SK-N-SH treated with all-trans-retinoic acid at 6 μM for 48 hours (cell line): ENCODE measurements at regions not wholly inside any gene's neighbourhood (a gene's known extent, or its start where the extent isn't known, plus 50 kb on each side); places are given as distances from the start of the nearest gene placed in this dataset.

Experiments
- ATAC-seq: fragments of 200-7000 bp; cut with Tn5 transposase; 3 replicates; pipeline ENCODE4 v1.9.1; 2020; ENCODE audit warnings: mild to moderate bottlenecking, moderate library complexity
- ARNTL ChIP-seq: fragments of 450-650 bp; formaldehyde crosslinking; IDR thresholded peaks from 2 replicates; pipeline ENCODE4 v1.5.0; 2020; ENCODE audit warnings: low read depth, mild to moderate bottlenecking, moderate library complexity, borderline replicate concordance
- BACH2 ChIP-seq: fragments of 250-450 bp; sonication (Bioruptor Pico); IDR thresholded peaks from 2 replicates; pipeline ENCODE4 v1.9.0; 2021; ENCODE audit warnings: mild to moderate bottlenecking, borderline replicate concordance
- CSDC2 ChIP-seq: fragments of 250-450 bp; sonication (Bioruptor Pico); IDR thresholded peaks from 2 replicates; pipeline ENCODE4 v1.5.0; 2020; ENCODE audit warnings: mild to moderate bottlenecking, moderate library complexity
- ESRRG ChIP-seq: fragments of 250-450 bp; sonication (Bioruptor Pico); IDR thresholded peaks from 2 replicates; pipeline ENCODE4 v1.6.1; 2021; ENCODE audit warnings: mild to moderate bottlenecking
- GLIS3 ChIP-seq: fragments of 250-450 bp; sonication (Bioruptor Pico); IDR thresholded peaks from 2 replicates; pipeline ENCODE4 v1.5.0; 2020; ENCODE audit warnings: mild to moderate bottlenecking, moderate library complexity
- ISL1 ChIP-seq: fragments of 250-450 bp; sonication (Bioruptor Pico); IDR thresholded peaks from 2 replicates; pipeline ENCODE4 v2.1.2; 2022; ENCODE audit warnings: mild to moderate bottlenecking, moderate library complexity
- OSR1 ChIP-seq: fragments of 250-450 bp; sonication (Bioruptor Pico); IDR thresholded peaks from 2 replicates; pipeline ENCODE4 v1.8.0; 2022; ENCODE audit warnings: moderate library complexity, mild to moderate bottlenecking, inconsistent platforms
- PPARA ChIP-seq: fragments of 250-450 bp; sonication (Bioruptor Pico); IDR thresholded peaks from 2 replicates; pipeline ENCODE4 v1.5.0; 2020; ENCODE audit warnings: mild to moderate bottlenecking, borderline replicate concordance
- RARB ChIP-seq: fragments of 250-450 bp; sonication (Bioruptor Pico); IDR thresholded peaks from 2 replicates; pipeline ENCODE4 v1.8.0; 2021; ENCODE audit warnings: mild to moderate bottlenecking, moderate library complexity
- SNAI2 ChIP-seq: fragments of 250-450 bp; sonication (Bioruptor Pico); IDR thresholded peaks from 2 replicates; pipeline ENCODE4 v1.5.0; 2020; ENCODE audit warnings: mild to moderate bottlenecking, moderate library complexity
- TCF4 ChIP-seq: fragments of 250-450 bp; sonication (Bioruptor Pico); IDR thresholded peaks from 2 replicates; pipeline ENCODE4 v1.8.0; 2021; ENCODE audit warnings: mild to moderate bottlenecking, moderate library complexity, borderline replicate concordance
- TOX ChIP-seq: fragments of 250-450 bp; sonication (Bioruptor Pico); IDR thresholded peaks from 2 replicates; pipeline ENCODE4 v1.8.0; 2021; ENCODE audit warnings: mild to moderate bottlenecking, moderate library complexity, borderline replicate concordance
- ZC3H10 ChIP-seq: fragments of 250-450 bp; sonication (Bioruptor Pico); IDR thresholded peaks from 2 replicates; pipeline ENCODE4 v1.5.1; 2021; ENCODE audit warnings: mild to moderate bottlenecking, moderate library complexity
- ZFP3 ChIP-seq: fragments of 250-450 bp; sonication (Bioruptor Pico); IDR thresholded peaks from 2 replicates; pipeline ENCODE4 v1.5.0; 2020; ENCODE audit warnings: mild to moderate bottlenecking, moderate library complexity
- ZFP30 ChIP-seq: fragments of 450-650 bp; formaldehyde crosslinking; IDR thresholded peaks from 2 replicates; pipeline ENCODE4 v1.5.0; 2022; ENCODE audit warnings: mild to moderate bottlenecking, moderate library complexity
- ZNF565 ChIP-seq: fragments of 450-650 bp; formaldehyde crosslinking; conservative IDR thresholded peaks from 2 replicates; pipeline ENCODE4 v1.5.0; 2020; ENCODE audit warnings: low read depth, mild to moderate bottlenecking, moderate library complexity
- ZNF70 ChIP-seq: fragments of 450-650 bp; formaldehyde crosslinking; IDR thresholded peaks from 2 replicates; pipeline ENCODE4 v1.5.0; 2020; ENCODE audit warnings: mild to moderate bottlenecking, moderate library complexity
- ZNF8 ChIP-seq: fragments of 450-650 bp; formaldehyde crosslinking; IDR thresholded peaks from 2 replicates; pipeline ENCODE4 v1.5.0; 2020; ENCODE audit warnings: mild to moderate bottlenecking, moderate library complexity
- TF ChIP-seq, protein P1 (sequence below): fragments of 250-450 bp; sonication (Bioruptor Pico); IDR thresholded peaks from 2 replicates; pipeline ENCODE4 v1.5.0; 2020; ENCODE audit warnings: mild to moderate bottlenecking, moderate library complexity
- TF ChIP-seq, protein P2 (sequence below): fragments of 250-450 bp; sonication (Bioruptor Pico); IDR thresholded peaks from 2 replicates; pipeline ENCODE4 v1.8.0; 2021; ENCODE audit warnings: low read depth, mild to moderate bottlenecking, moderate library complexity, borderline replicate concordance
- TF ChIP-seq, protein P3 (sequence below): fragments of 250-450 bp; sonication (Bioruptor Pico); IDR thresholded peaks from 2 replicates; pipeline ENCODE4 v1.5.1; 2020; ENCODE audit warnings: low read depth, mild to moderate bottlenecking, moderate library complexity
- TF ChIP-seq, protein P4 (sequence below): fragments of 250-450 bp; sonication (Bioruptor Pico); IDR thresholded peaks from 2 replicates; pipeline ENCODE4 v1.5.1; 2021; ENCODE audit warnings: mild to moderate bottlenecking, moderate library complexity

DNA sequence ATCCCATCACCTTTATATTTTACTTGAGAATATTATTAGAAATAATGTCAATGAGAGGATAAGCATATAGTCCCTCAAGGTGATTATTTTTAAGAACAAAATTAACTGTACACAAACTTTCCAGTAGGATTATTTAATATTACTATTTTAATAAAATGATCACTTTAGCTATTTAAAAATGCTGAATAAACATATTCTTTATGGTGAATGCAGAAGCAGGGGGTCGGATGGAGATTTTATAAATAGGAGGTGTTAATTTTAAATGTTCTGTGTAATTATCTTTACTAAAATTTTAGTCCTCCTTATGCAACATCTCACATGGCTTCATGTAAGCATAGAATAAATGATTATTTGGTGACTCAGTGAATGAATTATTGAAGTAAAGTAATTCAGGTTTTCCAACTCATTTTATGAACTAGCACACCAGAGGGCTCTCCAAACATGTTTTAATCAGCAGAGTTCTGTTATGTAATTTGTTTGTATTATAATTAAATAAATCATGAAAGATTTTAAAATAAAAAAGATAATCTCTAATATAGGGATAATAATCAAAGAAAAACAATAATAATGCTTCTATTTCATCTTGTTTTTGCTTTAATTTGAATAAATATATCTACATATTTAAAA is 1635.2 kb downstream of the EFNB2 start:
- no peak for ATAC-seq
- TF ChIP-seq, protein P1, sequence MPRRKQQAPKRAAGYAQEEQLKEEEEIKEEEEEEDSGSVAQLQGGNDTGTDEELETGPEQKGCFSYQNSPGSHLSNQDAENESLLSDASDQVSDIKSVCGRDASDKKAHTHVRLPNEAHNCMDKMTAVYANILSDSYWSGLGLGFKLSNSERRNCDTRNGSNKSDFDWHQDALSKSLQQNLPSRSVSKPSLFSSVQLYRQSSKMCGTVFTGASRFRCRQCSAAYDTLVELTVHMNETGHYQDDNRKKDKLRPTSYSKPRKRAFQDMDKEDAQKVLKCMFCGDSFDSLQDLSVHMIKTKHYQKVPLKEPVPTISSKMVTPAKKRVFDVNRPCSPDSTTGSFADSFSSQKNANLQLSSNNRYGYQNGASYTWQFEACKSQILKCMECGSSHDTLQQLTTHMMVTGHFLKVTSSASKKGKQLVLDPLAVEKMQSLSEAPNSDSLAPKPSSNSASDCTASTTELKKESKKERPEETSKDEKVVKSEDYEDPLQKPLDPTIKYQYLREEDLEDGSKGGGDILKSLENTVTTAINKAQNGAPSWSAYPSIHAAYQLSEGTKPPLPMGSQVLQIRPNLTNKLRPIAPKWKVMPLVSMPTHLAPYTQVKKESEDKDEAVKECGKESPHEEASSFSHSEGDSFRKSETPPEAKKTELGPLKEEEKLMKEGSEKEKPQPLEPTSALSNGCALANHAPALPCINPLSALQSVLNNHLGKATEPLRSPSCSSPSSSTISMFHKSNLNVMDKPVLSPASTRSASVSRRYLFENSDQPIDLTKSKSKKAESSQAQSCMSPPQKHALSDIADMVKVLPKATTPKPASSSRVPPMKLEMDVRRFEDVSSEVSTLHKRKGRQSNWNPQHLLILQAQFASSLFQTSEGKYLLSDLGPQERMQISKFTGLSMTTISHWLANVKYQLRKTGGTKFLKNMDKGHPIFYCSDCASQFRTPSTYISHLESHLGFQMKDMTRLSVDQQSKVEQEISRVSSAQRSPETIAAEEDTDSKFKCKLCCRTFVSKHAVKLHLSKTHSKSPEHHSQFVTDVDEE (CRISPR knock-in tag), result no peak
- TF ChIP-seq ZFP3 (CRISPR knock-in tag), result no peak
- no peak for TF ChIP-seq ZC3H10 (CRISPR knock-in tag)
- TF ChIP-seq ARNTL (CRISPR knock-in tag), result no peak
- no peak for TF ChIP-seq BACH2
- no peak for TF ChIP-seq ESRRG (CRISPR knock-in tag)
- no peak for TF ChIP-seq ZNF565 (CRISPR knock-in tag)
- no peak for TF ChIP-seq RARB (CRISPR knock-in tag)
- TF ChIP-seq CSDC2, result no peak
- TF ChIP-seq ZNF70, result no peak
- TF ChIP-seq ZFP30 (CRISPR knock-in tag), result no peak
- TF ChIP-seq, protein P2, sequence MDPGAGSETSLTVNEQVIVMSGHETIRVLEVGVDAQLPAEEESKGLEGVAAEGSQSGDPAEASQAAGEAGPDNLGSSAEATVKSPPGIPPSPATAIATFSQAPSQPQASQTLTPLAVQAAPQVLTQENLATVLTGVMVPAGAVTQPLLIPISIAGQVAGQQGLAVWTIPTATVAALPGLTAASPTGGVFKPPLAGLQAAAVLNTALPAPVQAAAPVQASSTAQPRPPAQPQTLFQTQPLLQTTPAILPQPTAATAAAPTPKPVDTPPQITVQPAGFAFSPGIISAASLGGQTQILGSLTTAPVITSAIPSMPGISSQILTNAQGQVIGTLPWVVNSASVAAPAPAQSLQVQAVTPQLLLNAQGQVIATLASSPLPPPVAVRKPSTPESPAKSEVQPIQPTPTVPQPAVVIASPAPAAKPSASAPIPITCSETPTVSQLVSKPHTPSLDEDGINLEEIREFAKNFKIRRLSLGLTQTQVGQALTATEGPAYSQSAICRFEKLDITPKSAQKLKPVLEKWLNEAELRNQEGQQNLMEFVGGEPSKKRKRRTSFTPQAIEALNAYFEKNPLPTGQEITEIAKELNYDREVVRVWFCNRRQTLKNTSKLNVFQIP, result no peak
- no peak for TF ChIP-seq PPARA (CRISPR knock-in tag)
- TF ChIP-seq, protein P3, sequence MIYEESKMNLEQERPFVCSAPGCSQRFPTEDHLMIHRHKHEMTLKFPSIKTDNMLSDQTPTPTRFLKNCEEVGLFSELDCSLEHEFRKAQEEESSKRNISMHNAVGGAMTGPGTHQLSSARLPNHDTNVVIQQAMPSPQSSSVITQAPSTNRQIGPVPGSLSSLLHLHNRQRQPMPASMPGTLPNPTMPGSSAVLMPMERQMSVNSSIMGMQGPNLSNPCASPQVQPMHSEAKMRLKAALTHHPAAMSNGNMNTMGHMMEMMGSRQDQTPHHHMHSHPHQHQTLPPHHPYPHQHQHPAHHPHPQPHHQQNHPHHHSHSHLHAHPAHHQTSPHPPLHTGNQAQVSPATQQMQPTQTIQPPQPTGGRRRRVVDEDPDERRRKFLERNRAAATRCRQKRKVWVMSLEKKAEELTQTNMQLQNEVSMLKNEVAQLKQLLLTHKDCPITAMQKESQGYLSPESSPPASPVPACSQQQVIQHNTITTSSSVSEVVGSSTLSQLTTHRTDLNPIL, result no peak
- TF ChIP-seq ZNF8, result no peak
- no peak for TF ChIP-seq TCF4 (CRISPR knock-in tag)
- no peak for TF ChIP-seq OSR1
- no peak for TF ChIP-seq ISL1
- TF ChIP-seq, all 23 proteins: peak for 0

DNA sequence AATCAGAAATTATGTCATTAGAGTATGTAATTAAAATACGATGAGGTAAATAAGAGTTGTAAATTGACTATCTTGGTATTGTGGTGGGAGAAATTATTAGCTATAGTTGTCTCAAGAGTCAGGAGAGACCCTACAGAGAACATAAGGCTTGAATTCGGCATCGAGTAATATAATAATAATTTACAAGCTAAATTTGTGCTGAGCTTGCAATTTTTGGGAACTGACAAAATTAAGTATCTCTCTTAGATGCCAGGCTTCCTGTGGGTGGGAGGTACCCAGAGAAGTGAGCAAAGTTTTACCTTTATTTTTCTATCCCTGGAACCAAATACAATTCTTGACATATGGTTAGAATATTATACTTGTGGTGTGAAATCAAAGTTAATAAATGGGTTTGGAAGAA is 1637.0 kb downstream of the EFNB2 start:
- no peak for ATAC-seq

DNA sequence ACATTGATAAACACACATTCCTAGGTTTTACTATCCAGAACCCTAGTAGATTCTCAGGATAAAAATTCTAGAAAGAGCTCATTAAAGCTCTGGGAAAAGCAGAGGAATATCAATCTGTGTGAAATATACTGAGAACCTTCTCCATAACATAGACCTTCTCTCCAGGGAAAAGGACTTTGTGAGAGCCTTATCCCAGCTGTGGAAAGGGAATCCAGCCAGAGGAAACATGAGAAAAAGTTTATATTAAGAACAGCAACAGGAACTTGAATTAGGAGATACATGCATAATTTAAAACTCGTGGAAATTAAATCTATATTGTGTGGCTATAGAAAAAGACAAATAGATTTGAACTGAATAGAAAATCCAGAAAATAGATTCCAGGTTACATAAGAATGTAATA is 1639.9 kb downstream of the EFNB2 start:
- ATAC-seq, result no peak
- TF ChIP-seq, protein P3, result no peak
- TF ChIP-seq ZNF70 (no peak), GLIS3 (CRISPR knock-in tag) (no peak), TOX (CRISPR knock-in tag) (no peak), RARB (CRISPR knock-in tag) (no peak), ISL1 (no peak), ZC3H10 (CRISPR knock-in tag) (no peak), ARNTL (CRISPR knock-in tag) (no peak), SNAI2 (CRISPR knock-in tag) (no peak)

More for the DNA sequence above, 1637.0 kb downstream of the EFNB2 start:
- TF ChIP-seq ZC3H10 (CRISPR knock-in tag) (no peak), ZFP30 (CRISPR knock-in tag) (no peak), RARB (CRISPR knock-in tag) (no peak), GLIS3 (CRISPR knock-in tag) (no peak)

DNA sequence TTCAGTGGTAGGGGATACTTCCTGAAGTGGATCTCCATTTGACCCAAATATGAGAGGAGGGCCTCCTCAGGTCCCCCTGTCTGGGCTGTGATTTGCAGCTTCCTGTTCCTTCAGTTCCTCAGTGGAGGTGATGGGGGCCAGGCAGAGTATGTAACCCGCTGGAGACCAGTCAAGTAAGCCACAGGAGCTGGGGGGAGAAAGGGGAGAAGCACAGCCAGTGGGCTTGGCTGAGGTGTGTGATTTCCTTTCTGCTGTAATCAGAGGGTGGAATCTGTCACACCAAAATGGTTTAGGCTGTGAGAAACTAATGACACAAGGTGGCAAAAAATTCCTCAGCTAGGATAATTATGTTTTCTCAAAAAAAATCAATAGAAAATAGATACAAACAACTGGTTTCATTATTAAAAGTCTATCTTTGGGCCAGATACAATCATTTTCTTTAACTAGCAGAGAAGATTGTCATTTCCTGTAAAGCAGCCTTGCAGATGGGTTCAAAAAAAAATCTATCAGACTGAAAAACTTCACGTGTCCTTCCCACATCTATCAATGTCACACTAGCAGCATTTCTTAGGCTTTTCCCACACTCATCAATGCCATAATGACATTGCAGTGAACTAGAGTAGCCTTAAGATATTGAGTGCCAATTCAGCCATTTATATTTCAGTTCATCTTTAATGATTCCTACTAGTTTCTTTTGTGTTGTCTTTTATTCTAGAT is 1660.3 kb downstream of the EFNB2 start:
- ATAC-seq, result no peak
- no peak for TF ChIP-seq GLIS3 (CRISPR knock-in tag)
- TF ChIP-seq SNAI2 (CRISPR knock-in tag), result no peak
- TF ChIP-seq, protein P3, result no peak
- no peak for TF ChIP-seq ZFP3 (CRISPR knock-in tag)
- TF ChIP-seq ZNF565 (CRISPR knock-in tag), result no peak
- no peak for TF ChIP-seq ZNF70
- TF ChIP-seq, protein P4, sequence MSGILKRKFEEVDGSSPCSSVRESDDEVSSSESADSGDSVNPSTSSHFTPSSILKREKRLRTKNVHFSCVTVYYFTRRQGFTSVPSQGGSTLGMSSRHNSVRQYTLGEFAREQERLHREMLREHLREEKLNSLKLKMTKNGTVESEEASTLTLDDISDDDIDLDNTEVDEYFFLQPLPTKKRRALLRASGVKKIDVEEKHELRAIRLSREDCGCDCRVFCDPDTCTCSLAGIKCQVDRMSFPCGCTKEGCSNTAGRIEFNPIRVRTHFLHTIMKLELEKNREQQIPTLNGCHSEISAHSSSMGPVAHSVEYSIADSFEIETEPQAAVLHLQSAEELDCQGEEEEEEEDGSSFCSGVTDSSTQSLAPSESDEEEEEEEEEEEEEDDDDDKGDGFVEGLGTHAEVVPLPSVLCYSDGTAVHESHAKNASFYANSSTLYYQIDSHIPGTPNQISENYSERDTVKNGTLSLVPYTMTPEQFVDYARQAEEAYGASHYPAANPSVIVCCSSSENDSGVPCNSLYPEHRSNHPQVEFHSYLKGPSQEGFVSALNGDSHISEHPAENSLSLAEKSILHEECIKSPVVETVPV (CRISPR knock-in tag), result no peak
- TF ChIP-seq, protein P2, result no peak
- no peak for TF ChIP-seq ARNTL (CRISPR knock-in tag)
- TF ChIP-seq ZNF8, result no peak
- TF ChIP-seq ISL1, result no peak
- no peak for TF ChIP-seq ZFP30 (CRISPR knock-in tag)
- TF ChIP-seq CSDC2, result no peak
- TF ChIP-seq ZC3H10 (CRISPR knock-in tag), result no peak
- TF ChIP-seq TCF4 (CRISPR knock-in tag), result no peak
